ENCODE measurements at regions not wholly inside any gene's neighbourhood (a gene's known extent, or its start where the extent isn't known, plus 50 kb on each side); places are given as distances from the start of the nearest gene placed in this dataset.

- DNase-seq (ENCODE audit: low read depth) = no peak
Observed at GRCh38 chr7:155360495-155361345, 63.0 kb downstream of the INSIG1 start.

- no peak for DNase-seq (ENCODE audit: low read depth)
Observed at GRCh38 chr7:155361346-155361680, 63.6 kb downstream of the INSIG1 start.

- DNase-seq (ENCODE audit: low read depth) = no peak
Observed at GRCh38 chr7:155361947-155362346, 64.3 kb downstream of the INSIG1 start.

GRCh38 chr7:155362380-155363145 is 64.9 kb downstream of the INSIG1 start:
- no peak for DNase-seq (ENCODE audit: low read depth)

GRCh38 chr7:155363146-155363539 is 65.5 kb downstream of the INSIG1 start:
- DNase-seq (ENCODE audit: low read depth) = no peak

GRCh38 chr7:155363852-155364600 is 66.3 kb downstream of the INSIG1 start:
- DNase-seq (ENCODE audit: low read depth) = no peak

- DNase-seq (ENCODE audit: low read depth) = no peak
Observed at GRCh38 chr7:155365146-155365874, 67.6 kb downstream of the INSIG1 start.

GRCh38 chr7:155368894-155369600 is 71.4 kb downstream of the INSIG1 start:
- DNase-seq (ENCODE audit: low read depth) = no peak

GRCh38 chr7:155369766-155370165 is 72.1 kb downstream of the INSIG1 start:
- DNase-seq (ENCODE audit: low read depth) = no peak

GRCh38 chr7:155371331-155371883 is 73.7 kb downstream of the INSIG1 start:
- DNase-seq (ENCODE audit: low read depth) = no peak

- DNase-seq (ENCODE audit: low read depth) = no peak
Observed at GRCh38 chr7:155371884-155372781, 74.5 kb downstream of the INSIG1 start.

GRCh38 chr7:155372782-155373358 is 75.2 kb downstream of the INSIG1 start:
- no peak for DNase-seq (ENCODE audit: low read depth)

GRCh38 chr7:155373359-155374273 is 75.9 kb downstream of the INSIG1 start:
- DNase-seq (ENCODE audit: low read depth) = no peak

- DNase-seq (ENCODE audit: low read depth) = no peak
Observed at GRCh38 chr7:155374276-155375252, 76.9 kb downstream of the INSIG1 start.

GRCh38 chr7:155375337-155376277 is 77.9 kb downstream of the INSIG1 start:
- no peak for DNase-seq (ENCODE audit: low read depth)

Measured in activated T-cell treated with anti-CD3 and anti-CD28 coated beads for 24 hours (primary cell).